ENCODE measurements at regions not wholly inside any gene's neighbourhood (a gene's known extent, or its start where the extent isn't known, plus 50 kb on each side); places are given as distances from the start of the nearest gene placed in this dataset.

GRCh38 chr2:187815113-187815512 is 260.9 kb upstream of the TFPI start:
- WGBS, 2 donors (ENCODE audit: low coverage in 1 of 2), result 62 to 77% methylated on average over 3 of the region's 3 CpGs
- intact Hi-C loops (cut with DNase I; ENCODE audit: low total_unique reads), result no loop called here
- H3K4me3 ChIP-seq, result no peak overlapping the region
- no peaks in the 10 kb centered on the region for H3K27me3 ChIP-seq
- DNase-seq, result no peak
- no peaks in the 10 kb centered on the region for H3K4me1 ChIP-seq
- TF ChIP-seq EP300 (IDR thresholded peaks at IDR 0.05; ENCODE audit: low read depth), result no peak
- TF ChIP-seq CTCF (IDR thresholded peaks at IDR 0.05), result no peak
- TF ChIP-seq POLR2A (IDR thresholded peaks at IDR 0.05), result no peak
- no peak for TF ChIP-seq POLR2AphosphoS5 (IDR thresholded peaks at IDR 0.05)
- in situ Hi-C loops (cut with MboI; ENCODE audit: low pct_ligation_motif_present in 1 of 4, low pct_unique_long_range_greater_than_20kb in 1 of 4, low sequenced_read_pairs in 3 of 4), result no loop called here
- no peaks in the 10 kb centered on the region for H3K9me3 ChIP-seq
- no peak overlapping the region for H3K27ac ChIP-seq
- H3K36me3 ChIP-seq, result no peaks in the 10 kb centered on the region

DNA sequence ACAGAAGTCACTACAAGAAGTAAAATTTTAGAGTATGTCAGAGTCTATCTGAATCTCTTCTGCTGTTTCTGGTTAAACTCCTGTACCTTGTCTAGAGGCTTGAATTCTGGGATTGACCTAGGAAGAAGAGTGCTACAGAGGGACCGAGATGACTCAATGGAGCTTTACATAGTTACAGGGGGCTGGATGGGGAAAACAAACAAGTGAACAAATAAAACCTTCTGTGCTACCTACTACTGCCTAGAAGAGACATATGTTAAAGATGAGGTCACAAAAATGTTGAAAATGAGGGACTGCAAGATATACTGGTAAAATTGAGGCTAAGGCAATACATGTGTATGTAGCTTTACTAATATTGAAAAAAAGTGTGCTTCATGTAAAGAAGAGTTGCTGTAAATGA is 265.4 kb upstream of the TFPI start:
- 68 to 80% methylated on average over 1 of the region's 1 CpG for WGBS, 2 donors (ENCODE audit: low coverage in 1 of 2)
- Histone ChIP-seq H3K36me3 (no peaks in the 10 kb centered on the region), H3K27me3 (no peaks in the 10 kb centered on the region), H3K4me3 (no peak overlapping the region), H3K4me1 (no peaks in the 10 kb centered on the region), H3K9me3 (no peaks in the 10 kb centered on the region), H3K27ac (no peak overlapping the region)
- intact Hi-C loops (cut with DNase I; ENCODE audit: low total_unique reads), result no loop called here
- in situ Hi-C loops (cut with MboI; ENCODE audit: low pct_ligation_motif_present in 1 of 4, low pct_unique_long_range_greater_than_20kb in 1 of 4, low sequenced_read_pairs in 3 of 4), result no loop called here
- TF ChIP-seq EP300 (IDR thresholded peaks at IDR 0.05; ENCODE audit: low read depth) (no peak), POLR2AphosphoS5 (IDR thresholded peaks at IDR 0.05) (no peak)
- DNase-seq, result no peak

DNA sequence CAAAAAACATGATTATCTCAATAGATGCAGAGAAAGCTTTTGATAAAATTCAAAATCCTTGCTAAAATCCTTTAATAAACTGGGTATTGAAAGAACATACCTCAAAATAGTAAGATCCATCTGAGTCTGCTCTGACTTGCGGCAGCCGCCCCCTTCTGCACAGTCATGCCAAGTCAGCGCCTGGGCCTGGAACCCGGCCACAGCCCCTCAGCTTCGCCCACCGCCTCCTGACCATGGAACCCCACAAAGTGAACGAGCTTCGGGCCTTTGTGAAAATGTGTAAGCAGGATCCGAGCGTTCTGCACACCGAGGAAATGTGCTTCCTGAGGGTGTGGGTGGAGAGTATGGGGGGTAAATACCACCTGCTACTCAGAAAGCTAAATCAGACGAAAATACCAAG is 270.9 kb upstream of the TFPI start:
- no peak for DNase-seq
- Histone ChIP-seq H3K27ac (no peak overlapping the region), H3K27me3 (no peaks in the 10 kb centered on the region), H3K9me3 (peaks cover 0 to 5% of the 10 kb centered on the region in 2 donors), H3K36me3 (no peaks in the 10 kb centered on the region), H3K4me1 (no peaks in the 10 kb centered on the region), H3K4me3 (no peak overlapping the region)
- intact Hi-C loops (cut with DNase I; ENCODE audit: low total_unique reads), result no loop called here
- no peak for TF ChIP-seq POLR2A (IDR thresholded peaks at IDR 0.05)
- no peak for TF ChIP-seq POLR2AphosphoS5 (IDR thresholded peaks at IDR 0.05)
- TF ChIP-seq EP300 (IDR thresholded peaks at IDR 0.05; ENCODE audit: low read depth), result no peak
- no peak for TF ChIP-seq CTCF (IDR thresholded peaks at IDR 0.05)
- 87 to 92% methylated on average over 6 to 12 of the region's 12 CpGs for WGBS, 2 donors (ENCODE audit: low coverage in 1 of 2)
- in situ Hi-C loops (cut with MboI; ENCODE audit: low pct_ligation_motif_present in 1 of 4, low pct_unique_long_range_greater_than_20kb in 1 of 4, low sequenced_read_pairs in 3 of 4), result loop anchor here in 2 of 4 donors (25.0 kb wide), 2 partner anchors 313 to 338 kb away; no protein-coding TSS in a partner anchor

- 50 to 58% methylated on average over 1 to 2 of the region's 2 CpGs for WGBS, 2 donors (ENCODE audit: low coverage in 1 of 2)
- intact Hi-C loops (cut with DNase I; ENCODE audit: low total_unique reads) (no loop called here), in situ Hi-C loops (cut with MboI; ENCODE audit: low pct_ligation_motif_present in 1 of 4, low pct_unique_long_range_greater_than_20kb in 1 of 4, low sequenced_read_pairs in 3 of 4) (loop anchor here in 2 of 4 donors (25.0 kb wide), 2 partner anchors 314 to 339 kb away; no protein-coding TSS in a partner anchor)
- Histone ChIP-seq H3K36me3 (no peaks in the 10 kb centered on the region), H3K27ac (no peak overlapping the region), H3K27me3 (no peaks in the 10 kb centered on the region), H3K4me3 (no peak overlapping the region), H3K4me1 (no peaks in the 10 kb centered on the region), H3K9me3 (peaks cover 0 to 5% of the 10 kb centered on the region in 2 donors)
- no peak for TF ChIP-seq EP300 (IDR thresholded peaks at IDR 0.05; ENCODE audit: low read depth)
- TF ChIP-seq POLR2A (IDR thresholded peaks at IDR 0.05), result no peak
- TF ChIP-seq POLR2AphosphoS5 (IDR thresholded peaks at IDR 0.05), result no peak
- TF ChIP-seq CTCF (IDR thresholded peaks at IDR 0.05), result no peak
- DNase-seq, result no peak
Measured at GRCh38 chr2:187826023-187826422, 271.8 kb upstream of the TFPI start.

GRCh38 chr2:187834787-187835186 is 280.6 kb upstream of the TFPI start:
- 92% methylated on average over 5 of the region's 5 CpGs; no CpG with 5 or more reads in 1 of the 2 donors for WGBS, 2 donors (ENCODE audit: low coverage in 1 of 2)
- no peak for TF ChIP-seq POLR2AphosphoS5 (IDR thresholded peaks at IDR 0.05)
- intact Hi-C loops (cut with DNase I; ENCODE audit: low total_unique reads), result no loop called here

More at GRCh38 chr2:187834787-187835186, 280.6 kb upstream of the TFPI start:
- no peak for DNase-seq
- no peaks in the 10 kb centered on the region for H3K36me3 ChIP-seq
- no peak overlapping the region for H3K27ac ChIP-seq
- no peaks in the 10 kb centered on the region for H3K4me1 ChIP-seq
- no peak overlapping the region for H3K4me3 ChIP-seq
- no peaks in the 10 kb centered on the region for H3K9me3 ChIP-seq
- in situ Hi-C loops (cut with MboI; ENCODE audit: low pct_ligation_motif_present in 1 of 4, low pct_unique_long_range_greater_than_20kb in 1 of 4, low sequenced_read_pairs in 3 of 4), result loop anchor here in 2 of 4 donors (25.0 kb wide), 2 partner anchors 322 to 347 kb away; no protein-coding TSS in a partner anchor
- no peaks in the 10 kb centered on the region for H3K27me3 ChIP-seq
